Activated naive CD8-positive, alpha-beta T cell treated with anti-CD3 and anti-CD28 coated beads, Interleukin-2, amount 10 ng/mL, durations not matched to agents 7 days and 5 days (primary cell): ENCODE measurements at regions not wholly inside any gene's neighbourhood (a gene's known extent, or its start where the extent isn't known, plus 50 kb on each side); places are given as distances from the start of the nearest gene placed in this dataset.
"Not testable (repeated sequence)": the region's sequence is repeated elsewhere in the genome, so short reads cannot be mapped to it uniquely, and the experiment has no call there.

Experiments used
- ATAC-seq: fragments of 150-1000 bp; cut with Tn5 transposase; one replicate; pipeline ENCODE4 v1.10.0; 2021; ENCODE audit warnings: low read depth, moderate library complexity
- POLR2A ChIA-PET: fragments of 350-600 bp; sonication (Branson Sonifier 250); formaldehyde crosslinking; loops from one replicate; lab custom pipeline; 2021; ENCODE audit warnings: antibody characterized with exemption; lab: Charles Lee
- DNase-seq: peaks from one replicate; pipeline ENCODE4 v3.0.0; 2021
- H3K27ac Mint-ChIP-seq: one replicate; pipeline ENCODE4 v1.8.0; 2022; ENCODE audit warnings: mild to moderate bottlenecking, mixed read lengths
- H3K27me3 Mint-ChIP-seq: one replicate; pipeline ENCODE4 v1.8.0; 2022; ENCODE audit warnings: mild to moderate bottlenecking, moderate library complexity, mixed read lengths
- H3K36me3 Mint-ChIP-seq: one replicate; pipeline ENCODE4 v1.8.0; 2021; ENCODE audit warnings: mild to moderate bottlenecking, mixed read lengths
- H3K4me1 Mint-ChIP-seq: one replicate; pipeline ENCODE4 v1.8.0; 2021; ENCODE audit warnings: mixed read lengths
- H3K4me3 Mint-ChIP-seq: one replicate; pipeline ENCODE4 v1.8.0; 2022; ENCODE audit warnings: mild to moderate bottlenecking, moderate library complexity, mixed read lengths
- H3K9me3 Mint-ChIP-seq: one replicate; pipeline ENCODE4 v1.8.0; 2021; ENCODE audit warnings: mixed read lengths

- POLR2A ChIA-PET, H3K27ac Mint-ChIP-seq, H3K27me3 Mint-ChIP-seq, H3K4me3 Mint-ChIP-seq, H3K36me3 Mint-ChIP-seq, ATAC-seq, DNase-seq, H3K9me3 Mint-ChIP-seq, H3K4me1 Mint-ChIP-seq: not testable (repeated sequence)
These were observed 1909.2 kb downstream of the ARAP2 start for GRCh38 chr4:34335156-34335555.

- ATAC-seq, H3K9me3 Mint-ChIP-seq, H3K27ac Mint-ChIP-seq, POLR2A ChIA-PET, H3K4me3 Mint-ChIP-seq, H3K27me3 Mint-ChIP-seq, H3K4me1 Mint-ChIP-seq, DNase-seq, H3K36me3 Mint-ChIP-seq: not testable (repeated sequence)
These were observed 1908.8 kb downstream of the ARAP2 start for GRCh38 chr4:34335556-34335955.

GRCh38 chr4:34362654-34363053 lies 1881.7 kb downstream of the ARAP2 start:
- POLR2A ChIA-PET = no interaction called here
- H3K4me1 Mint-ChIP-seq = no peaks in the 10 kb centered on the region
- DNase-seq (no peak), ATAC-seq (no peak)
- H3K27ac Mint-ChIP-seq = no peak overlapping the region
- no peaks in the 10 kb centered on the region for H3K36me3 Mint-ChIP-seq
- H3K9me3 Mint-ChIP-seq = no peaks in the 10 kb centered on the region
- H3K27me3 Mint-ChIP-seq = no peaks in the 10 kb centered on the region
- no peak overlapping the region for H3K4me3 Mint-ChIP-seq

GRCh38 chr4:34363842-34364241 lies 1880.5 kb downstream of the ARAP2 start:
- H3K27ac Mint-ChIP-seq = no peak overlapping the region
- H3K36me3 Mint-ChIP-seq = no peaks in the 10 kb centered on the region
- H3K27me3 Mint-ChIP-seq = no peaks in the 10 kb centered on the region
- ATAC-seq (no peak), DNase-seq (no peak)
- H3K9me3 Mint-ChIP-seq = no peaks in the 10 kb centered on the region
- H3K4me3 Mint-ChIP-seq = no peak overlapping the region
- POLR2A ChIA-PET = no interaction called here
- H3K4me1 Mint-ChIP-seq = no peaks in the 10 kb centered on the region

GRCh38 chr4:34365946-34366345 lies 1878.4 kb downstream of the ARAP2 start:
- Mint-ChIP-seq H3K9me3 (no peaks in the 10 kb centered on the region), H3K4me1 (no peaks in the 10 kb centered on the region), H3K36me3 (no peaks in the 10 kb centered on the region), H3K4me3 (no peak overlapping the region), H3K27me3 (no peaks in the 10 kb centered on the region), H3K27ac (no peak overlapping the region)
- POLR2A ChIA-PET = no interaction called here
- ATAC-seq (no peak), DNase-seq (no peak)

- no peak for DNase-seq
These were observed 1872.6 kb downstream of the ARAP2 start for GRCh38 chr4:34371676-34372075.

GRCh38 chr4:34372815-34373214 lies 1871.5 kb downstream of the ARAP2 start:
- Mint-ChIP-seq H3K9me3 (no peaks in the 10 kb centered on the region), H3K27me3 (no peaks in the 10 kb centered on the region), H3K4me3 (no peak overlapping the region), H3K36me3 (no peaks in the 10 kb centered on the region), H3K27ac (no peak overlapping the region), H3K4me1 (no peaks in the 10 kb centered on the region)
- POLR2A ChIA-PET = no interaction called here
- DNase-seq = no peak
- no peak for ATAC-seq

More at GRCh38 chr4:34371676-34372075, 1872.6 kb downstream of the ARAP2 start:
- Mint-ChIP-seq H3K27ac (no peak overlapping the region), H3K36me3 (no peaks in the 10 kb centered on the region), H3K4me3 (no peak overlapping the region), H3K27me3 (no peaks in the 10 kb centered on the region), H3K4me1 (no peaks in the 10 kb centered on the region), H3K9me3 (no peaks in the 10 kb centered on the region)
- ATAC-seq = no peak
- POLR2A ChIA-PET = no interaction called here

- Mint-ChIP-seq H3K4me1 (no peaks in the 10 kb centered on the region), H3K36me3 (no peaks in the 10 kb centered on the region)
- POLR2A ChIA-PET = no interaction called here
These were observed 1870.9 kb downstream of the ARAP2 start for GRCh38 chr4:34373456-34373855.

GRCh38 chr4:34412233-34412632 lies 1832.1 kb downstream of the ARAP2 start:
- Mint-ChIP-seq H3K9me3 (peaks cover 4% of the 10 kb centered on the region), H3K27ac (no peak overlapping the region), H3K4me3 (no peak overlapping the region), H3K36me3 (no peaks in the 10 kb centered on the region), H3K4me1 (no peaks in the 10 kb centered on the region), H3K27me3 (no peaks in the 10 kb centered on the region)
- ATAC-seq (no peak), DNase-seq (no peak)
- POLR2A ChIA-PET = no interaction called here

More at GRCh38 chr4:34373456-34373855, 1870.9 kb downstream of the ARAP2 start:
- Mint-ChIP-seq H3K4me3 (no peak overlapping the region), H3K27ac (no peak overlapping the region), H3K9me3 (no peaks in the 10 kb centered on the region), H3K27me3 (no peaks in the 10 kb centered on the region)
- ATAC-seq (no peak), DNase-seq (no peak)

GRCh38 chr4:34412911-34413310 lies 1831.4 kb downstream of the ARAP2 start:
- H3K36me3 Mint-ChIP-seq = no peaks in the 10 kb centered on the region
- H3K4me1 Mint-ChIP-seq = no peaks in the 10 kb centered on the region
- H3K9me3 Mint-ChIP-seq = peaks cover 4% of the 10 kb centered on the region
- H3K27me3 Mint-ChIP-seq = no peaks in the 10 kb centered on the region
- no peak overlapping the region for H3K27ac Mint-ChIP-seq
- POLR2A ChIA-PET = no interaction called here
- DNase-seq (no peak), ATAC-seq (no peak)
- H3K4me3 Mint-ChIP-seq = no peak overlapping the region

- Mint-ChIP-seq H3K9me3 (peaks cover 2% of the 10 kb centered on the region), H3K4me1 (no peaks in the 10 kb centered on the region), H3K27me3 (no peaks in the 10 kb centered on the region), H3K36me3 (no peaks in the 10 kb centered on the region), H3K27ac (no peak overlapping the region), H3K4me3 (no peak overlapping the region)
- DNase-seq (no peak), ATAC-seq (no peak)
- POLR2A ChIA-PET = no interaction called here
These were observed 1827.2 kb downstream of the ARAP2 start for GRCh38 chr4:34417160-34417559.

- no peaks in the 10 kb centered on the region for H3K36me3 Mint-ChIP-seq
- no peaks in the 10 kb centered on the region for H3K9me3 Mint-ChIP-seq
- DNase-seq = no peak
- no peak overlapping the region for H3K4me3 Mint-ChIP-seq
- ATAC-seq = no peak
- H3K27me3 Mint-ChIP-seq = no peaks in the 10 kb centered on the region
- no peak overlapping the region for H3K27ac Mint-ChIP-seq
- POLR2A ChIA-PET = no interaction called here
- no peaks in the 10 kb centered on the region for H3K4me1 Mint-ChIP-seq
These were observed 1824.4 kb downstream of the ARAP2 start for GRCh38 chr4:34419871-34420270.

GRCh38 chr4:34422472-34423175 lies 1821.7 kb downstream of the ARAP2 start:
- ATAC-seq (no peak), DNase-seq (no peak)
- H3K27me3 Mint-ChIP-seq = no peaks in the 10 kb centered on the region
- H3K4me3 Mint-ChIP-seq = no peak overlapping the region
- H3K9me3 Mint-ChIP-seq = no peaks in the 10 kb centered on the region
- POLR2A ChIA-PET = no interaction called here
- no peaks in the 10 kb centered on the region for H3K36me3 Mint-ChIP-seq
- H3K4me1 Mint-ChIP-seq = no peaks in the 10 kb centered on the region
- no peak overlapping the region for H3K27ac Mint-ChIP-seq

- no peak overlapping the region for H3K27ac Mint-ChIP-seq
- ATAC-seq = no peak
- no peaks in the 10 kb centered on the region for H3K27me3 Mint-ChIP-seq
- POLR2A ChIA-PET = no interaction called here
- H3K36me3 Mint-ChIP-seq = no peaks in the 10 kb centered on the region
- no peak for DNase-seq
- H3K4me1 Mint-ChIP-seq = no peaks in the 10 kb centered on the region
- peaks cover 2% of the 10 kb centered on the region for H3K9me3 Mint-ChIP-seq
- no peak overlapping the region for H3K4me3 Mint-ChIP-seq
These were observed 1811.6 kb downstream of the ARAP2 start for GRCh38 chr4:34432706-34433105.
